PC-3 (cell line): ENCODE measurements at regions not wholly inside any gene's neighbourhood (a gene's known extent, or its start where the extent isn't known, plus 50 kb on each side); places are given as distances from the start of the nearest gene placed in this dataset.

ENCODE experiments used
- ATAC-seq: fragments of 200-7000 bp; cut with Tn5 transposase; 2 replicates; pipeline ENCODE4 v1.9.1; 2020; ENCODE audit warnings: mild to moderate bottlenecking, moderate library complexity
- BruUV-seq: library from RNA; stranded (reverse); fragments of 400-500 nt; replicated peaks from 2 replicates; lab custom pipeline; 2021; lab: Mats Ljungman, UMichigan
- CTCF ChIA-PET: fragments of 300-600 bp; sonication (Branson Sonifier 250); formaldehyde crosslinking; loops from one replicate; lab custom pipeline; 2022; ENCODE audit warnings: antibody characterized with exemption; lab: Charles Lee
- POLR2A ChIA-PET: fragments of 300-600 bp; sonication (Branson Sonifier 250); formaldehyde crosslinking; loops from one replicate; lab custom pipeline; 2022; ENCODE audit warnings: antibody characterized with exemption; ENCODE audit not compliant: unreplicated experiment; lab: Charles Lee
- DNase-seq: peaks from one replicate; pipeline ENCODE4 v3.0.0-alpha.2; 2015
- H2AFZ ChIP-seq: fragments of 300-600 bp; sonication (generic); 2 replicates; pipeline ENCODE4 v1.6.0; 2016; ENCODE audit warnings: antibody characterized with exemption, low read length
- H3F3A ChIP-seq: fragments of 300-600 bp; sonication (generic); one replicate; pipeline ENCODE4 v1.6.0; 2017; ENCODE audit warnings: antibody characterized with exemption, low read length, control low read depth, mild to moderate bottlenecking; ENCODE audit not compliant: unreplicated experiment
- H3K27ac ChIP-seq: fragments of 300-600 bp; sonication (generic); 2 replicates; pipeline ENCODE4 v1.5.1; 2016; ENCODE audit warnings: mild to moderate bottlenecking, low read length
- H3K27me3 ChIP-seq: fragments of 300-600 bp; sonication (generic); 2 replicates; pipeline ENCODE4 v1.6.1; 2016; ENCODE audit warnings: low read length, mixed read lengths
- H3K36me3 ChIP-seq: fragments of 300-600 bp; sonication (generic); 2 replicates; pipeline ENCODE4 v1.6.1; 2016; ENCODE audit warnings: low read depth, mixed run types, low read length, mixed read lengths
- H3K4me1 ChIP-seq: fragments of 300-600 bp; sonication (generic); 2 replicates; pipeline ENCODE4 v1.5.1; 2016; ENCODE audit warnings: low read length; ENCODE audit not compliant: insufficient read depth
- H3K4me2 ChIP-seq: fragments of 300-600 bp; sonication (generic); 2 replicates; pipeline ENCODE4 v1.6.0; 2016; ENCODE audit warnings: low read length
- H3K4me3 ChIP-seq: fragments of 300-600 bp; sonication (generic); 2 replicates; pipeline ENCODE4 v1.5.1; 2016; ENCODE audit warnings: mild to moderate bottlenecking, low read length, mixed read lengths
- H3K79me2 ChIP-seq: fragments of 300-600 bp; sonication (generic); 2 replicates; pipeline ENCODE4 v1.6.1; 2017; ENCODE audit warnings: low read length, mixed read lengths
- H3K9ac ChIP-seq: fragments of 300-600 bp; sonication (generic); 2 replicates; pipeline ENCODE4 v1.6.0; 2016; ENCODE audit warnings: mild to moderate bottlenecking, low read length
- H3K9me2 ChIP-seq: fragments of 300-600 bp; sonication (generic); replicated peaks from 2 replicates; pipeline ENCODE4 v1.6.1; 2016; ENCODE audit warnings: mixed run types, low read length, mixed read lengths
- H3K9me3 ChIP-seq: fragments of 300-600 bp; sonication (generic); 2 replicates; pipeline ENCODE4 v1.6.1; 2016; ENCODE audit warnings: low read length, mixed read lengths
- H4K20me1 ChIP-seq: fragments of 300-600 bp; sonication (generic); 2 replicates; pipeline ENCODE4 v1.6.1; 2016; ENCODE audit warnings: low read length, mixed read lengths
- EZH2 ChIP-seq: fragments of 300-600 bp; sonication (generic); IDR thresholded peaks from one replicate; pipeline ENCODE4 v1.6.1; 2017; ENCODE audit warnings: antibody characterized with exemption, mild to moderate bottlenecking, low read length; ENCODE audit not compliant: unreplicated experiment
- EZH2phosphoT487 ChIP-seq: fragments of 300-600 bp; sonication (generic); IDR thresholded peaks from 2 replicates; pipeline ENCODE4 v1.6.1; 2018; ENCODE audit warnings: mild to moderate bottlenecking, antibody characterized with exemption, low read length, borderline replicate concordance
- intact Hi-C: fragments of 100-400 bp; cut with micrococcal nuclease; formaldehyde crosslinking; loops from 2 replicates; pipeline ENCODE4 v1.9.0; 2023
- TF ChIP-seq, protein P1 (sequence below): fragments of 300-600 bp; sonication (generic); conservative IDR thresholded peaks from 2 replicates; pipeline ENCODE4 v1.5.1; 2017; ENCODE audit warnings: antibody characterized with exemption, low read depth, mild to moderate bottlenecking, low read length

GRCh38 chr5:17402289-17403121 is 95.5 kb upstream of the TAF11L2 start:
- Histone ChIP-seq H3F3A (no peaks in the 10 kb centered on the region), H3K4me3 (no peak overlapping the region; the same call in 1 of the 2 replicates), H4K20me1 (no peaks in the 10 kb centered on the region), H3K79me2 (no peaks in the 10 kb centered on the region), H3K9me2 (no peaks in the 10 kb centered on the region), H3K27me3 (no peaks in the 10 kb centered on the region), H3K4me2 (peak overlapping the region; percentile 31), H3K9ac (no peak overlapping the region), H2AFZ (peak overlapping the region; percentile 23; the same call in 1 of the 2 replicates), H3K27ac (no peak overlapping the region), H3K4me1 (peaks cover 31% of the 10 kb centered on the region), H3K36me3 (no peaks in the 10 kb centered on the region), H3K9me3 (no peaks in the 10 kb centered on the region)
- TF ChIP-seq EZH2 (no peak), EZH2phosphoT487 (no peak)
- TF ChIP-seq, protein P1, sequence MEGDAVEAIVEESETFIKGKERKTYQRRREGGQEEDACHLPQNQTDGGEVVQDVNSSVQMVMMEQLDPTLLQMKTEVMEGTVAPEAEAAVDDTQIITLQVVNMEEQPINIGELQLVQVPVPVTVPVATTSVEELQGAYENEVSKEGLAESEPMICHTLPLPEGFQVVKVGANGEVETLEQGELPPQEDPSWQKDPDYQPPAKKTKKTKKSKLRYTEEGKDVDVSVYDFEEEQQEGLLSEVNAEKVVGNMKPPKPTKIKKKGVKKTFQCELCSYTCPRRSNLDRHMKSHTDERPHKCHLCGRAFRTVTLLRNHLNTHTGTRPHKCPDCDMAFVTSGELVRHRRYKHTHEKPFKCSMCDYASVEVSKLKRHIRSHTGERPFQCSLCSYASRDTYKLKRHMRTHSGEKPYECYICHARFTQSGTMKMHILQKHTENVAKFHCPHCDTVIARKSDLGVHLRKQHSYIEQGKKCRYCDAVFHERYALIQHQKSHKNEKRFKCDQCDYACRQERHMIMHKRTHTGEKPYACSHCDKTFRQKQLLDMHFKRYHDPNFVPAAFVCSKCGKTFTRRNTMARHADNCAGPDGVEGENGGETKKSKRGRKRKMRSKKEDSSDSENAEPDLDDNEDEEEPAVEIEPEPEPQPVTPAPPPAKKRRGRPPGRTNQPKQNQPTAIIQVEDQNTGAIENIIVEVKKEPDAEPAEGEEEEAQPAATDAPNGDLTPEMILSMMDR = no peak
- ChIA-PET CTCF (no interaction called here), POLR2A (interaction anchor here (0.6 kb wide), 1 partner anchor 549 kb away, joined by 10 read pairs; no protein-coding TSS in a partner anchor)
- no peak for ATAC-seq
- BruUV-seq = no TSS peak
- DNase-seq = no peak
- intact Hi-C loops = no loop called here

DNA sequence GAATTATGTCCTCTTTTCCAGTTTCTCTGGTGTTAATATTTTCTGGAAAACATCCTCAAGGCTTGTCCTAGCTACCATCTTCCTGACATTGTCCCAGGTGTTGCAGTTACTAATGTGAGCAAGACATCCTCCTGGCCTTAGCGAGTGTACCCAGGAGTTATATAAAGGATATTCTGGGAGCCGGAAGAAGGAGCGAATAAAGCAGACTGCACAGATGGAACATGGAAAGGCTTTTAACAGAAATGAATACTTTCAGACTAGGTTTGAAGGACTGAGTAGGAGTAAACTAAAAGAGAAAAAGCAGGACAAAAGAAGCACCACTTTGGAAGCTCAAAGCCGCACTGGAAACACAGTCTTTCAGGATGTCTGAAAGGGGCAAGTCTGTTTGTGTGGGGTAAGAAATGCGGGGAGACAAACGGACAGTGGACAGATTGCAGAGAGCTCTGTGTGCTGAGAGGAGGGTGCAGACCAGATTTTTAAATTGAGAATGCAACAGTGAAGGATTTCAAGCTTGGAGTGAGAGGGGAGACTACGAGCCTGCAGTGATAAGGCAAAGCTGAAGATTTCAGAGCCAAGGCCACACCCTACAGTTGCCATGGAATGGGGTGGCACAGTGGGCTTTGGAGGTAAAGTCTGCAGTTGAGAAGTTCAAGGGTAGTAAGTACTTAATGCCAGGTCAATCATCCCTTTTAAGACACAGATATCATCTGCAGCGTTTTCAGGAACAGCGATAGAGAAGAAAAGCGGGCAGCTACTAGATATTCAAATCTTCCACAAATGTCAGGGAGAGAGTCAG is 94.1 kb upstream of the TAF11L2 start:
- intact Hi-C loops = no loop called here
- TF ChIP-seq EZH2phosphoT487 (no peak), EZH2 (no peak)
- TF ChIP-seq, protein P1 = no peak
- H3K27ac ChIP-seq = no peak overlapping the region
- H3K9ac ChIP-seq = no peak overlapping the region
- no peak overlapping the region for H2AFZ ChIP-seq
- no peak overlapping the region for H3K4me3 ChIP-seq
- H3K79me2 ChIP-seq = no peaks in the 10 kb centered on the region
- ChIA-PET CTCF (no interaction called here), POLR2A (no interaction called here)
- H3K9me3 ChIP-seq = no peaks in the 10 kb centered on the region
- H3K27me3 ChIP-seq = no peaks in the 10 kb centered on the region
- no TSS peak for BruUV-seq
- no peaks in the 10 kb centered on the region for H3K9me2 ChIP-seq
- H3F3A ChIP-seq = no peaks in the 10 kb centered on the region
- peaks cover 18% of the 10 kb centered on the region for H3K4me1 ChIP-seq
- DNase-seq = no peak
- no peak overlapping the region for H3K4me2 ChIP-seq
- no peaks in the 10 kb centered on the region for H4K20me1 ChIP-seq
- ATAC-seq = no peak
- H3K36me3 ChIP-seq = no peaks in the 10 kb centered on the region
